Erythroblast (primary cell): ENCODE measurements at regions not wholly inside any gene's neighbourhood (a gene's known extent, or its start where the extent isn't known, plus 50 kb on each side); places are given as distances from the start of the nearest gene placed in this dataset.

Experiments
- GATA1 ChIP-seq: IDR thresholded peaks from 2 replicates; pipeline ENCODE4 v1.6.1; 2011; ENCODE audit warnings: low read depth, mild to moderate bottlenecking, control low read depth, low read length, moderate library complexity
- POLR2A ChIP-seq: IDR thresholded peaks from 2 replicates; pipeline ENCODE4 v1.6.1; 2011; ENCODE audit warnings: mild to moderate bottlenecking, low read length

GRCh38 chr2:234826681-234827080 lies 125.1 kb upstream of the SH3BP4 start:
- TF ChIP-seq POLR2A, result no peak
- TF ChIP-seq GATA1, result no peak
